SW480 (cell line): ENCODE measurements at regions not wholly inside any gene's neighbourhood (a gene's known extent, or its start where the extent isn't known, plus 50 kb on each side); places are given as distances from the start of the nearest gene placed in this dataset.
"Not testable (repeated sequence)": the region's sequence is repeated elsewhere in the genome, so short reads cannot be mapped to it uniquely, and the experiment has no call there.

Experiments used
- DNase-seq: peaks from one replicate; pipeline ENCODE4 v3.0.0-alpha.2; 2016; ENCODE audit warnings: low spot score

DNA sequence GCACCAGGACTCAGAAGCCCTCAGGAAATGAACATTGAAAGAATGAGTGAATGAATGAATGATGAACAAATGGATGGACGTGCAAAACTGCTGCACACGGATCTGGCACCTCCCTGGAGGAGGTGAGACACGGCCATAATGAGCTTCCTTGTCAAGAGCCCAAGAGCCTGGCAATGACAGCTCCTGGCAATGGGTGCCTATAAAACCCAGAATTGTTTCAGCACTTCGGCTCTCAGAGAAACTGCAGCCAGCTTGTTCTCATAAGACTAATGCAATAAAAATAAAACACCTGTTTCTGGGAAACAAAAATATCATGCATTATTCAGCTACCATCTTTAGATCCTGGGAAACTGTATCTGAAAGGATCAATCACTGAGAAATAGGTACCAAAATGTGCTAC, 200.5 kb upstream of the SFSWAP start:
- DNase-seq: no peak

- peak; percentile 24 for DNase-seq
These were observed 199.5 kb upstream of the SFSWAP start for GRCh38 chr12:131511391-131511802.

- DNase-seq: no peak
These were observed 198.9 kb upstream of the SFSWAP start for GRCh38 chr12:131511803-131512561.

DNA sequence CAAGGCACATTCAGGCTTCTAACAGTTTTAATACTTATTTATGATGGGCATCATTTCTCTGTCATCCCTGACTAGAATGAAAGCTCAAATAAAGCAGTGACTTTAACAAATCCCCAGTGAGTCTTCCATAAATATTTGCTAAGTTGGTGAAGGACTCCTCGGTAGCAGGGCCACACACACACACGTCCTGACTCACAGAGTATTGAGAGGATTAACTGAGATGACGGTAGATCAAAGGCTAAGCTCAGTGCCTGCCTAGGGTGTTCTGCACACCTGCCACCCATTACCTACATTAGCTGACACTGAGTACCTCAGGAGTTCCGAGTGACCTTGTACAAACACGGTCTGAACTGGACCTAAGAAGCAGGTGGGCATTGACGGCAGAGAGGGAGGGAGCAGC, 197.3 kb upstream of the SFSWAP start:
- DNase-seq: peak; percentile 56

GRCh38 chr12:131520553-131520952, 190.3 kb upstream of the SFSWAP start:
- not testable (repeated sequence) for DNase-seq

DNA sequence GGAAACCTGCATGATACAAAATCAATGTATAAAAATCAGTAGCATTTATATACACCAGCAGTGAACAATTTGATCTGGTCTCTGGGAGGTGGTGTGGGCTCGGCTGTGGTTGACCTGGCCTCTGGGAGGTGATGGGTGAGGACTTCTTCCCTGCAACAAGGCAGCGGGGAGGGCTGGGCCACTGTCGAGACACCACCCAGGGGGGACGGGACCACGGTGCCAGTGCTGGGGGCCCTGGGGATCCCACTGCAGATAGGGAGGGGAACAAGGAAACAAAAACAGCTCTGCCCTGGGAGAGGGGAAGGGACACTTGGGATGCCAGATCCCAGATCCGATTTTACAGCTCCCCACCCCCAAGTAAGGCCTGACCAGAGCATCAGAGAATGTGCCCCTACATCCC, 189.6 kb upstream of the SFSWAP start:
- DNase-seq: no peak

GRCh38 chr12:131525795-131526508, 184.9 kb upstream of the SFSWAP start:
- no peak for DNase-seq

DNA sequence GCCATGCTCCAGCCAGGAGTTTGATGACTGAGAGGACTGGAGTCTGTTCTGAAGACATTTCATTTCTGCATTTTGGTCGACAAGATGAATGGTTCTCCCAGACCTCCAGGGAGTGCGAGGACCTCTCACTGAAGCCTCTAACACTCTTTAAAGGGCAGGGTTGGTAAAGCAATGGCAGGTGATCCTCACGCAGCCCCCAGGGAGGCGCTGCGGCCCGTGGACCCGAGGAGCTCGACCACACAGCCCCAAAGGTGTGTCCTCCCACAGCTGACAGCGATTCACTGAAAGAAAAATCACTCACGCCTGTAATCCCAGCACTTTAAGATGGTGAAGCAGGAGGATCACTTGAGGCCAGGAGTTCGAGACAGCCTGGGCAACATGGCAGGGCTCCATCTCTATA, 183.8 kb upstream of the SFSWAP start:
- no peak for DNase-seq

GRCh38 chr12:131527736-131528135, 183.2 kb upstream of the SFSWAP start:
- DNase-seq: no peak

- no peak for DNase-seq
These were observed 182.7 kb upstream of the SFSWAP start for GRCh38 chr12:131528144-131528543.

DNA sequence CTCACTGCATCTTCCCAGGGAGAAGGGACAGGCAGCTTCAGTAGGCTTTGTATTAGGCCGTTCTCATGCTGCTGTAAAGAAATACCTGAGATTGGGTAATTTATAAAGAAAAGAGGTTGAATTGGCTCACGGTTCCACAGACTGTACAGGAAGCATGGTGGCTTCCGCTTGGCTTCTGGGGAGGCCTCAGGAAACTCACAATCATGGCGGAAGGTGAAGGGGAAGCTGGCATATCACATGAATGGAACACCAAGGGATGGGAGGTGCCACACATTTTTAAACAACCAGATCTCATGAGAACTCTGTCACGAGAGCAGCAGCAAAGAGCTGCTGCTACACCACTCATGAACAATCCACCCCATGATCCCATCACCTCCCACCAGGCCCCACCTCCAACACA, 182.2 kb upstream of the SFSWAP start:
- no peak for DNase-seq

- DNase-seq: no peak
These were observed 181.5 kb upstream of the SFSWAP start for GRCh38 chr12:131529196-131530040.

GRCh38 chr12:131530041-131530332, 180.9 kb upstream of the SFSWAP start:
- DNase-seq: no peak

DNA sequence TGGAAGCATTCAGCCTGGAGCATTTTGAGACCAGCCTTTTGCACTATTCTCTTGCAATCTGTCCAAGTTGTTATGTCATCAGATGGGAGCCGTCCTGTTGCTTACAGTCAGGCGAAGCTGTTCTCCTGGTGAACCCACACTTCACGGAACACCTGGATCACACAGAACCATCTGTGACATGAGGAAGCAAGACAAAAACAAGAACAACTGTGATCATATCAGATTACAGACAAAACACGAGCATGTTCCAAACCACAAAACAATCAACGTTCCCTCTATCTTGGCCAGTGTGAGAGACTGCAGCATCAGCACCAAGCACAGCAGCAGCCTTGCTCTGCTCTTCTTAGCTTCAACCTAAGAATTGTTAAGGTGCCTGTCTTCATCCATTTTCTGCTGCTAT, 180.5 kb upstream of the SFSWAP start:
- DNase-seq: no peak

- DNase-seq: no peak
These were observed 177.8 kb upstream of the SFSWAP start for GRCh38 chr12:131533139-131533538.

- DNase-seq: no peak
These were observed 175.1 kb upstream of the SFSWAP start for GRCh38 chr12:131535779-131536178.

- peak; percentile 30 for DNase-seq
These were observed 174.6 kb upstream of the SFSWAP start for GRCh38 chr12:131536337-131536736.

GRCh38 chr12:131536766-131537165, 174.1 kb upstream of the SFSWAP start:
- no peak for DNase-seq

GRCh38 chr12:131537267-131537958, 173.5 kb upstream of the SFSWAP start:
- no peak for DNase-seq

DNA sequence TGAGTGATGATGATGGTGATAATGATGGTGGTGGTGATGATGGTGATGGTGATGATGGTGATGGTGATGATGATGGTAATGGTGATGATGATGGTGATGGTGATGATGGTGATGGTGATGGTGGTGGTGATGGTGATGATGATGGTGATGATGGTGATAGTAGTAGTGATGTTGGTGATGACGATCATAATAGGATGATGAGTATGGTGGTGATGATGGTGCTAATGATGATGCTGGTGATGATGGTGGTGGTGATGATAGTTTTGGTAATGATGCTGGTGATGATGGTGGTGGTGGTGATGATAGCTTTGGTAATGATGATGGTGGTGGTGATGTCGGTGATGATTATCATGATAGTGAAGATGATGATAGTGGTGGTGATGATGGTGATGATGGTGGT, 171.5 kb upstream of the SFSWAP start:
- no peak for DNase-seq

DNA sequence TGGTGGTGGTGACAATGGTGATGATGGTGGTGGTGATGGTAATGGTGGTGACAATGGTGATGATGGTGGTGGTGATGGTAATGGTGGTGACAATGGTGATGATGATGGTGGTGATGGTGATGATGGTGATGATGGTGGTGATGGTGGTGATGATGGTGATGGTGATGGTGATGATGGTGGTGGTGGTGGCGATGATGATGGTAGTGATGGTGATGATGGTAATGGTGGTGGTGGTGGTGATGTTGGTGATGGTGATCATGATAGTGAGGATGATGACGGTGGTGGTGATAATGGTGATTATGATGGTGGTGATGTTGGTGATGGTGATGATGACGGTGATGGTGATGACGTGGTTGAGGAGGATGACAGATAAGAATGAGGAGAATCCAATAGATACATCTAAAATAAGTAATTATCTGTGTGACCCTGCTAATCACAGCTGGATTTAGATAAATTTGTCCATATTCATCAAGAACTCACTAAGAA, 170.7 kb upstream of the SFSWAP start:
- DNase-seq: no peak

GRCh38 chr12:131541512-131541911, 169.4 kb upstream of the SFSWAP start:
- DNase-seq: not testable (repeated sequence)
